CD4-positive, CD25-positive, alpha-beta regulatory T cell (primary cell): ENCODE measurements at regions not wholly inside any gene's neighbourhood (a gene's known extent, or its start where the extent isn't known, plus 50 kb on each side); places are given as distances from the start of the nearest gene placed in this dataset.
A peak's percentile ranks its signal among the peaks of the same experiment; 100 is the strongest.

Source experiments
- ATAC-seq, 2 donors: fragments of 150-1000 bp; cut with Tn5 transposase; one replicate each; pipeline ENCODE4 v1.10.0; 2021; ENCODE audit warnings: low read depth in 2 of 2, moderate number of reproducible peaks in 2 of 2, moderate library complexity in 1 of 2
- DNase-seq, 3 donors: peaks; one replicate each; pipeline versions ENCODE4 v3.0.0 to v3.0.0-alpha.2; 2012 to 2022; ENCODE audit warnings: mixed read lengths in 1 of 3
- H3K27ac ChIP-seq: one replicate; pipeline ENCODE4 v1.7.0; 2013; ENCODE audit warnings: mild to moderate bottlenecking, low read length; ENCODE audit not compliant: insufficient read depth, poor library complexity, severe bottlenecking
- H3K27me3 ChIP-seq: one replicate; pipeline ENCODE4 v1.7.0; 2013; ENCODE audit warnings: low read length; ENCODE audit not compliant: control insufficient read depth, insufficient read depth
- H3K36me3 ChIP-seq: one replicate; pipeline ENCODE4 v1.7.0; 2013; ENCODE audit warnings: mild to moderate bottlenecking, low read length, moderate library complexity; ENCODE audit not compliant: control insufficient read depth, insufficient read depth
- H3K4me1 ChIP-seq: 2 replicates; pipeline ENCODE4 v1.7.0; 2013; ENCODE audit warnings: mild to moderate bottlenecking, low read length; ENCODE audit not compliant: insufficient read depth, control insufficient read depth, poor library complexity, severe bottlenecking
- H3K4me3 ChIP-seq: one replicate; pipeline ENCODE4 v1.7.0; 2013; ENCODE audit warnings: low read depth, mild to moderate bottlenecking, low read length, moderate library complexity
- H3K9me3 ChIP-seq, 2 experiments: 1 replicate in 1 of 2; 2 replicates in 1 of 2; pipeline ENCODE4 v1.7.0; 2013; ENCODE audit warnings: low read length in 2 of 2, mild to moderate bottlenecking in 1 of 2, moderate library complexity in 1 of 2; ENCODE audit not compliant: control insufficient read depth in 2 of 2
- H3K27ac Mint-ChIP-seq, 3 donors: one replicate each; pipeline ENCODE4 v1.8.0; 2020 to 2022; ENCODE audit warnings: mild to moderate bottlenecking in 3 of 3, mixed read lengths in 3 of 3, moderate library complexity in 2 of 3
- H3K27me3 Mint-ChIP-seq: one replicate; pipeline ENCODE4 v1.8.0; 2022; ENCODE audit warnings: mild to moderate bottlenecking, mixed read lengths
- H3K36me3 Mint-ChIP-seq: one replicate; pipeline ENCODE4 v1.8.0; 2020; ENCODE audit warnings: mixed read lengths
- H3K4me1 Mint-ChIP-seq, 4 donors: one replicate each; pipeline ENCODE4 v1.8.0; 2020 to 2022; ENCODE audit warnings: mixed read lengths in 4 of 4, mild to moderate bottlenecking in 1 of 4
- H3K4me3 Mint-ChIP-seq, 4 donors: one replicate each; pipeline ENCODE4 v1.8.0; 2020 to 2022; ENCODE audit warnings: mild to moderate bottlenecking in 4 of 4, mixed read lengths in 4 of 4, moderate library complexity in 3 of 4
- H3K9me3 Mint-ChIP-seq, 7 donors: one replicate each; pipeline ENCODE4 v1.8.0; 2020 to 2022; ENCODE audit warnings: mixed read lengths in 7 of 7, mild to moderate bottlenecking in 3 of 7, moderate library complexity in 2 of 7

DNA sequence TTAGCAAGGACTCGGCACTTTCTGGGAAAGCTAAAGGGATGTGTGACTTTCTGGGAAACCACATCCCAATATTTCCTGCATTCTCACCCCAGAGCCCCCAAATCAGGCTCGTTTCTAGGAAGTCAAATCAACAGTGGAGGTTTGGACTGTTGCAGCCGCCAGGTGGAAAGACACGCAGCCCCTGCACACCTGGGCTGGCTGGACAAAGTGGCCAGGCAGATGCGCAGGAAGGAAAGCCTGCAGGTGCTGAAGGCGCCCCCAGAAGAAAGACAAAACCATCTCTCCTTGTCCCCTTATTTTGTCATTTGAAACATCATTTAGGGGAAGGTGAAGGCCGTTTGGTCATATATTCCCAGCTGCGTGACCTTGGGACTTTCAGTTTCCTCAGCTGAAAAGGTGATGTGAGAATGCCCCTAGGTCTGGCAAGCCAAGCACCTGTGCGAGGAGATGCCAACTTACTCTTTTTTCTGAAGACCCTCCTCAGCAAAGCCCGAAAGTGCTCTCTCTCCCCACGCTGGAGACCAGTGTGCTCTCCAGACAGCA is 97.9 kb upstream of the CPEB4 start:
- H3K36me3 ChIP-seq = no peaks in the 10 kb centered on the region
- Mint-ChIP-seq H3K4me1 (peaks cover 0 to 11% (median 0%) of the 10 kb centered on the region in 4 donors), H3K9me3 (no peaks in the 10 kb centered on the region), H3K27ac (peak overlapping the region in 1 of 3 donors; percentile 71), H3K27me3 (no peaks in the 10 kb centered on the region), H3K4me3 (no peak overlapping the region), H3K36me3 (no peaks in the 10 kb centered on the region)
- no peaks in the 10 kb centered on the region for H3K9me3 ChIP-seq
- no peaks in the 10 kb centered on the region for H3K27me3 ChIP-seq
- DNase-seq = no peak
- no peak overlapping the region for H3K27ac ChIP-seq
- ATAC-seq = no peak
- H3K4me3 ChIP-seq = no peak overlapping the region
- H3K4me1 ChIP-seq = no peaks in the 10 kb centered on the region

DNA sequence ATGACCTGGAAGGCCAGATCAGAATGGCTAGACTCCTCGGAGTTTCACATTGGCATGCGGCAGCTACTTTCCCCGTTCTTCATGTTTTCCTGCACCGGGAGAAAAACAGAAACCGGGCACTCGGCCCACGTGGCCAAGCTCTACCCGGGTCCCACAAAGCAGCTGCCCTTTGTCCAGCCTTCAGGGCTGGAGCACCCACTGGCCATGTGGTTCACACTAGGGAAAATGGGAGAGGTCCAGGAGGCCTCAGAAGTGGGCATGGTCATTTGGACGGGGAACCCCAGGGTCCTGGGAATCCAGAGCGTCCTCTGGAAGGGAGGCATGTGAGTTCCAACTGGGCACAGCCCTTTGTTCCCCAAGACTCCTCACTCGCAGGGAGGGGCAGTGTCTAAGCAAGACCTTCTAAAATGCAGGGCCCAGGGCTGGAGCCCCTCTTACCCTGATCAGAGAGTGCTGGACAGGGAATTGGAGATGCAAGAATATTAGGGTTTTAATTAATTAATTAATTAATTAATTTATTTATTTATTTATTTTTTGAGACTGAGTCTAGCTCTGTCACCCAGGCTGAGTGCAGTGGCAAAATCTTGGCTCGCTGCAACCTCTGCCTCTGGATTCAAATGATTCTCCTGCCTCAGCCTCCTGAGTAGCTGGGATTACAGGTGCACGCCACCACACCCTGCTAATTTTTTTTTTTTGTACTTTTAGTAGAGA is 97.2 kb upstream of the CPEB4 start:
- no peak for DNase-seq
- no peak for ATAC-seq
- no peaks in the 10 kb centered on the region for H3K9me3 ChIP-seq
- no peak overlapping the region for H3K27ac ChIP-seq
- Mint-ChIP-seq H3K9me3 (no peaks in the 10 kb centered on the region), H3K36me3 (no peaks in the 10 kb centered on the region), H3K27ac (no peak overlapping the region), H3K4me1 (peaks cover 0 to 10% (median 0%) of the 10 kb centered on the region in 4 donors), H3K4me3 (no peak overlapping the region), H3K27me3 (no peaks in the 10 kb centered on the region)
- no peaks in the 10 kb centered on the region for H3K27me3 ChIP-seq
- H3K4me1 ChIP-seq = no peaks in the 10 kb centered on the region
- no peaks in the 10 kb centered on the region for H3K36me3 ChIP-seq
- no peak overlapping the region for H3K4me3 ChIP-seq

DNA sequence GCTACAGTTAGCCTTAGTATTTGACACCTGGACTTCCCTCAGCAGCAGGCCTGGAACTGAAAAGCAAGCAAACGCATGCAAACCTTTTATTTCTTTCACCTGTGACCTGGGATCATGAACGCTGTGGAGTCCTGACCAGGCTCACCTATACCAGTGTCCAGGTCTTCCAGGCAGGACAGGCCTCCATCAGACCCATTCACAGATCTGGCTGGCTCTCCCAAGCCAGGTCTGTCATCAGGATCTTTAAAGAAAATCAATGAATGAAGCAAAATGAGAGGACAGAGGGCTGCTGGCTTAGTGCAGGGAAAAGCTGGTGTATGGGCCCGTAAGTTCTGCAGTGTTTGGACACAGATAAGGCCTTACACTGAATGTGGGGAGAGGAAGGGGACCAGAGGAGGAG is 96.3 kb upstream of the CPEB4 start:
- no peaks in the 10 kb centered on the region for H3K27me3 Mint-ChIP-seq
- no peaks in the 10 kb centered on the region for H3K9me3 Mint-ChIP-seq
- no peaks in the 10 kb centered on the region for H3K27me3 ChIP-seq
- H3K36me3 ChIP-seq = no peaks in the 10 kb centered on the region
- no peak overlapping the region for H3K4me3 ChIP-seq
- H3K27ac Mint-ChIP-seq = peak overlapping the region in 2 of 3 donors; percentile 34 to 70
- peaks cover 0 to 7% (median 0%) of the 10 kb centered on the region in 4 donors for H3K4me1 Mint-ChIP-seq
- no peak for ATAC-seq
- H3K4me3 Mint-ChIP-seq = no peak overlapping the region
- no peaks in the 10 kb centered on the region for H3K36me3 Mint-ChIP-seq
- no peaks in the 10 kb centered on the region for H3K9me3 ChIP-seq
- H3K4me1 ChIP-seq = no peaks in the 10 kb centered on the region
- no peak overlapping the region for H3K27ac ChIP-seq
- no peak for DNase-seq

DNA sequence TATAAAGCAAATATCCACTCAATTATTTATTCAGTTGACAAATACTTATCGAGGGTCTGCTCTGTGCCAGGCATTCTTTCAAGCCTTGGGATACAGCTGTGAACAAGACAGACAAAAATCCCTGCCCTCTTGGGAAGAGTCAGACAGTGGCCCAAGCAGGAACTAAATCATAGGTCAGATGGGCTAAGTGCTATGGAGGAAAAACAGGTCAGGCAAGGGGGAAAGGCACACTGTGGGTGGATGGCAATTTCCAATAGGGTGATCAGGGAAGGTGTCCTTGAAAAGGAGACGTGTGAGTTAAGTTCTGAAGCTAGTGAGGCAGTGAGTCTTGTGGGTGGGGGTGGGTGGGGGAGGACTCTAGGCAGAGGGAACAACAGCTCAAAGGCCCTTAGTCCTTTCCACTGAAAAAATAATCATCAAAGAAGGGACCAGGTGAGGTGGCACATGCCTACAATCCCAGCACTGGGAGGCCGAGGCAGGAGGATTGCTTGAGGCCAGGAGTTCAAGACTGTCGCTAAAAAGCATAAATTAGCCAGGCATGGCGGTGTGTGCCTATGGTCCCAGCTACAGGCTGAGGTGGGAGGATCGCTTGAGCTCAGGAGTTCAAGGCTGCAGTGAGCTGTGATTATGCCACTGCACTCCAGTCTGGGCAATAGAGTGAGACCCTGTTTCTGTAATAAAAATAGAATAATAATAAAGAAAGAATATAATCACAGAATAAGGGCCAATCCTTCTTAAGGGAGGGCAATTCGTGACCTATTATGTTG is 95.2 kb upstream of the CPEB4 start:
- H3K4me3 Mint-ChIP-seq = no peak overlapping the region
- H3K36me3 ChIP-seq = no peaks in the 10 kb centered on the region
- H3K9me3 Mint-ChIP-seq = no peaks in the 10 kb centered on the region
- H3K27me3 ChIP-seq = no peaks in the 10 kb centered on the region
- no peak overlapping the region for H3K27ac Mint-ChIP-seq
- no peak overlapping the region for H3K4me3 ChIP-seq
- DNase-seq (no peak), ATAC-seq (no peak)
- H3K36me3 Mint-ChIP-seq = no peaks in the 10 kb centered on the region
- H3K27me3 Mint-ChIP-seq = no peaks in the 10 kb centered on the region
- no peaks in the 10 kb centered on the region for H3K9me3 ChIP-seq
- peaks cover 0 to 5% (median 0%) of the 10 kb centered on the region in 4 donors for H3K4me1 Mint-ChIP-seq
- H3K4me1 ChIP-seq = no peaks in the 10 kb centered on the region
- no peak overlapping the region for H3K27ac ChIP-seq

DNA sequence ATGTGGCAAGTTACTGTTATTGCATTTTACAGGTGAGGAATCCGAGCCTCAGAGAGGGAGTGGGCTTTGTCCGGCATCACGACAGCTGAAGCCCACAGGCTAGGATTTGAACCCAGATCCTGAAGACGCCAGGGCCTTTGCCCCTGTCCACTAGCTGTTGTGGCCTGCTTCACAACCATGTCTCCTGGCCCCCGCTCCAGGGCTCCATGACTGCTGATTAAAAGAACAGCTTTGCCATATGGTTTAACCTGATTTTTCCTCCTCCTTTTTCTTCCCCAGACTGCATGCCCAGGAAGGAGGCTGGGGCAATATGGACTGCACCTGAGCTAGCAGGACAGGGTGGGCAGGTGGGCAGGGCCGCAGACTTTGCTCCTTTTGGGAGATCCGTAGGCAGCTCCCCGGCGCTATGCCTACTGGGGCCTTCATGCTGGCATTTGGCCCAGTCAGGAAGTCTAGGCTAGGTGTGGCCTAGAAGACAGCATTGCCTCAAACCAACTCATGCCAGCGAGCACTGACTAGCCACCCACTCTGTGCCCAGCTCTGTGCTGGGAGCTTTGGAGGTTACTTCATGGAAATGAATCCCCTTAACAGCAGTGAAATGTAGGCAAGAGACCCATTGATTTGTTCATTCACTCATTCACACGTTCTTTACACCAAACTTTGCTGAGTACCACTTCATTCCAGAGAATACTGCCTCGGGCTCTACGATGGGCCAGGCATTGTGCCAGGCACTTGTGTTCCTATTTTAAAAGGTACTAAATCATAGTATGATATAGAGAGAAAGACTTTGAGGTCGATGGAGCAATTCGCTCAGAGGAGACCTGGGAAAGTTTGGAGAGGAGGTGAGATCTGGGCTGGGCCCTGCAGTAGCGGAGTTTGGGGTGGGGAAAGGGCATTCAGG is 94.3 kb upstream of the CPEB4 start:
- Histone ChIP-seq H3K9me3 (no peaks in the 10 kb centered on the region), H3K4me1 (no peaks in the 10 kb centered on the region), H3K27ac (no peak overlapping the region), H3K4me3 (no peak overlapping the region), H3K36me3 (no peaks in the 10 kb centered on the region), H3K27me3 (no peaks in the 10 kb centered on the region)
- Mint-ChIP-seq H3K27ac (peak overlapping the region in 1 of 3 donors; percentile 53), H3K27me3 (no peaks in the 10 kb centered on the region), H3K4me3 (no peak overlapping the region), H3K4me1 (peaks cover 0 to 5% (median 0%) of the 10 kb centered on the region in 4 donors), H3K9me3 (no peaks in the 10 kb centered on the region), H3K36me3 (no peaks in the 10 kb centered on the region)
- DNase-seq (no peak), ATAC-seq (no peak)

DNA sequence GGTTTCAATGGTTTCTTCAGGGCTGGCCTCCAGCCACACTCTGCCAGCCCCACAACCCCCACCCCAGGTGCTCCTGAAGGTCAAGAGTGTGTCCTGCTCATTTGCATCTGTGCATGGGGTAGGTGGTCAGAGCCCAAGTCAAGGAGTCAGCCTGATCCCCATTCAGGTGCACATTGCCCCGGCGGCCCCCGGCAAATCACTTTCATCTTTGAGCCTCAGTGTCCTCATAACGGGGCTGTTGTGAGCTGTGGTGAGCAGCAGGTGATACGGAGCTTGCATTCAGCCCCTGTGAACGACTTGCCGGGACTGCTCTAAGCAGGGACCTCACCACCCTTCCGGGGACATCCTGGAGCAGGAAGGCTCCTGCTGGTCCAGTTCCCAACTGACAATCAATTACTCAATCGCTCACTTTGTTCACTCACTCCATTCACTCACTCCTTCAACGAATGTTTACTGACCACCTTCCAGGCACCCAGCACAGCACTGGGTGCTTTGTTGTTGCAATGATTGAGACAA is 93.2 kb upstream of the CPEB4 start:
- H3K36me3 ChIP-seq = no peaks in the 10 kb centered on the region
- ATAC-seq (no peak), DNase-seq (no peak)
- H3K4me3 ChIP-seq = no peak overlapping the region
- no peaks in the 10 kb centered on the region for H3K4me1 ChIP-seq
- Mint-ChIP-seq H3K4me1 (peaks cover 0 to 5% (median 0%) of the 10 kb centered on the region in 4 donors), H3K27me3 (no peaks in the 10 kb centered on the region), H3K36me3 (no peaks in the 10 kb centered on the region), H3K27ac (peak overlapping the region in 1 of 3 donors; percentile 60), H3K9me3 (no peaks in the 10 kb centered on the region), H3K4me3 (no peak overlapping the region)
- no peaks in the 10 kb centered on the region for H3K9me3 ChIP-seq
- no peak overlapping the region for H3K27ac ChIP-seq
- peaks cover 2% of the 10 kb centered on the region for H3K27me3 ChIP-seq

DNA sequence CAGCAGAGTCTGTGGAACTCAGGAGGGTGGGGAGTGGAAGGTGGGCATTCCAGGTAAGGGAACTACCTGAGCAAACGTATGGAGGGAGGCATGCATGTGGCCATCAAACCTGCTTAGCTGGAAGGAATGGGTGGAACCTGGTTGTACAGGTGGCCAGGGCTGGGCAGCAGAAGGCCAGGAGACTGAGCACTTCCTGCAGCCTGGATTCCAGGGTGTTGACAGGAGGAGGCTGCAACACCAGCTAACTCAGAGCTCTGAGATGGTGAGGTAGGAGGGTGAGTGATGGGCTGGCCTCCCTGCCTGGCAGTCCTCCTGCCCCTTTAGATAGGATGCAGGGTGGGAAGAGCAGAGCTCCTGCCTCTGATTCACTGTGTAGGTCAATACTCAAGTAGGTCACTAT is 92.5 kb upstream of the CPEB4 start:
- no peak overlapping the region for H3K27ac Mint-ChIP-seq

More for the DNA sequence above, 92.5 kb upstream of the CPEB4 start:
- H3K27ac ChIP-seq = no peak overlapping the region
- H3K4me1 ChIP-seq = no peaks in the 10 kb centered on the region
- H3K4me3 ChIP-seq = no peak overlapping the region
- Mint-ChIP-seq H3K27me3 (no peaks in the 10 kb centered on the region), H3K36me3 (no peaks in the 10 kb centered on the region), H3K4me3 (no peak overlapping the region), H3K4me1 (peaks cover 0 to 5% (median 0%) of the 10 kb centered on the region in 4 donors), H3K9me3 (no peaks in the 10 kb centered on the region)
- H3K36me3 ChIP-seq = no peaks in the 10 kb centered on the region
- H3K9me3 ChIP-seq = no peaks in the 10 kb centered on the region
- DNase-seq (no peak), ATAC-seq (no peak)
- peaks cover 2% of the 10 kb centered on the region for H3K27me3 ChIP-seq
